ENCODE measurements at regions not wholly inside any gene's neighbourhood (a gene's known extent, or its start where the extent isn't known, plus 50 kb on each side); places are given as distances from the start of the nearest gene placed in this dataset.
"Not testable (repeated sequence)": the region's sequence is repeated elsewhere in the genome, so short reads cannot be mapped to it uniquely, and the experiment has no call there.

DNA sequence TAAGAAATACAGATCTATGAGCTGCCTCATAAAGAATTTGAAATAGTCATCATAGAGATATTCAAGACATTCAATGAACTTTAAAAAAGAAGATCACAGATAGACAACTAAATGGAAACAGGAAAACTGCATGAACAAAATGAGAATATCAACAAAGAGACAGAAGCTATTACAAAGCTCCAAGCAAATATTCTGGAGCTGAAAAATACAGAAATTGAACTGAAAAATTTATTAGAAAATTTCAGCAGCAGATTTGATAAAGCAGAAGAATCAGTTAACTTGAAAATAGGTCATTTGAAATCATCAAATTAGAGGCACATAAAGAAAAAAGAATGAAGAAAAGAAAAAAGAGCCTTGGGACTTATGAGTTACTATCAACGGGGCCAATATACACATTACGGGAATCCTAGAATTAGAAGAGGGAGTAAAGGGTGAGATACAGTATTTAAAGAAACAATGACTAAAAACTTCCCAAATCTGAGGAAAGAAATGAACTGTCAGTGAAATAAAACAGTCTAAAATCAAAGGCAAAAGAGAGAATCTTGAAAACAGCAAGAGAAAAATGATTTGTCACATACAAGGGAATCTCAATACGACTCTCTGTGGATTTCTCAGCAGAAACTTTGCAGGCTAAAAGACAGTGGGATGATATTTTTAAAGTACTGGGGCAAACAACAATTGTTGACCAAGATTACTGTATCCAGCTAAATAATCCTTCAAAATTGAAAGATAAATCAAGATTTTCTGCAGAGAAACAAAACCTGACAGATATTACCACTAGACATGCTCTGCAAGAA is 641.6 kb downstream of the ANKRD50 start:
- no peak for DNase-seq

DNA sequence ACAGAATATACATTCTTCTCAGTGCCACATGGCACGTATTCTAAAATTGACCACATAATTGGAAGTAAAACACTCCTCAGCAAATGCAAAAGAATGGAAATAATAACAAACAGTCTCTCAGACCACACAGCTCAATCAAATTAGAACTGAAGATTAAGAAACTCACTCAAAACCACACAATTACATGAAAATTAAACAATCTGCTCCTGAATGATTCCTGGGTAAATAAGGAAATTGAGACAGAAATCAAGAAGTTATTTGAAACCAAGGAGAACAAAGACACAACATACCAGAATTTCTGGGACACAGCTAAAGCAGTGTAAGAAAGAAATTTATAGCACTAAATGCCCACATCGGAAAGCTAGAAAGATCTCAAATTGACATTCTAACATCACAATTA is 637.3 kb downstream of the ANKRD50 start:
- DNase-seq: not testable (repeated sequence)

DNA sequence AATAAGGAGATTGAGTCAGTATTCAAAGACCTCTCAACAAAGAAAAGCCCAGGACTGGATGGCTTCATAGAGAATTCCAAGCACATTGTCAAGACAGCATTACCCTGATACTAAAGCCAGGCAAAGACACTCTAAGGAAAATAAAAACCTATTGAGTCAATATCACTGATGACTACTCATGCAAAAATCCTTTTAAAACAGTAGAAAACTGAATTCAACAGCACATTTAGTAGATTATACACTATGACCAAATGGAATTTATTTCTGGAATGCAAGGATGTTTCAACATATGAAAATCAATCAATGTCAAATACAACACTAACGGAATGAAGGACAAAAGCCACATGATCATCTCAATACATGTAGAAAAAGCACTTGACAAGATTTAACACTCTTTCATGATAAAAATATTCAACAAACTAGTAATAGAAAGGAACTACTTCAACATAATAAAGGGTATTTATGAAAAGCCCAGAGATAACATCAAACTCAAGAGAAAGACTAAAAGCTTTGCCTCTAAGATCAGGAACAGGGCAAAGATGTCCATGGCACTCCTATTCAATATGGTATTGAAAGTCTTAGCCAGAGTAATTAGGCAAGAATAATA is 633.3 kb downstream of the ANKRD50 start:
- no peak for DNase-seq

DNA sequence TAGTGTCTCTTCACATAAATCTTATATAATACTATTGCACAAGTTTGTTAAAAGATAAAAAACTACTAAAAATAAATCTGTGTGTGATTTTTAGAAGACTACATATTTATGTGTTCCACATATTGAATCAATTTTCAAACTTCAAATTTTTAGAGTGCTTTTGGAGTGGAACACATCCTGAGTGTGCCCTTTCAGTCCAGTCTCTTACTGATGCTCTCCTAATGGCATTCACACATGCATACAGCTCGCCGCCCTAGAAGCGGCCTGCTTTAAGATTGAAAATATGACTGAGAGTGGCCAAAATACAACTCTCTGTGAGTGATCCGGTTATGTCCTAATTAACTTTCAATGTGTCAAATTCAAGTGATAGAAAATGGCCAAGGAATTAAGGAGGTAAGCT is 628.8 kb downstream of the ANKRD50 start:
- DNase-seq: no peak

DNA sequence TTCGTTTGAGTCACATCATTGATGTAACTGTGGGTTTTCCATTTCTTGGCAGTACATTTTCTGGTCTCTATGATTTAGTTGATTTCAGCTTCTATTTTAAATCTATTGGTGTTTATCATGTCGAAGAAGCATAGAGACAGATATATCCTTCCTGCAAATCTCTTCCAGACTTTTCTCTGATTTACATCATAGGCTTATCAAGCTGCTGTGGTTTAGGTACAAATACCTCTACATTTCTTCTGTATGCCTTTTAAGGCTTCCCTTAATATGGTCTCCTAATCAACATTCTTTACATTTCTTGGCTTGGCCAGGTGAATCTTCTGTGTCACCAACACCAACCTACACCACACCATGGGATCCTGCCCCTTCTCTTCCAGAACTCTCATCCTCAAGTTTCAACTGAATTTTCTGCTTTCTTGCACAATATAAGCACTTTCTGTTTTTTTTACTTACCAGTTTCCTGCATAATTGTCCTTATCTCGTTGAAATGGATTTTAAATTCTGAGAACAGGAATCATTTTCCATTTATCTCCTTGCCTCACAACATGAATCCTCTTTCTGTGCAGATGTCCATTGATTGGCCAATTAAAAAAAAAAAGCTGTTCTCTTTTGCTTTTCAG is 626.9 kb downstream of the ANKRD50 start:
- no peak for DNase-seq

DNA sequence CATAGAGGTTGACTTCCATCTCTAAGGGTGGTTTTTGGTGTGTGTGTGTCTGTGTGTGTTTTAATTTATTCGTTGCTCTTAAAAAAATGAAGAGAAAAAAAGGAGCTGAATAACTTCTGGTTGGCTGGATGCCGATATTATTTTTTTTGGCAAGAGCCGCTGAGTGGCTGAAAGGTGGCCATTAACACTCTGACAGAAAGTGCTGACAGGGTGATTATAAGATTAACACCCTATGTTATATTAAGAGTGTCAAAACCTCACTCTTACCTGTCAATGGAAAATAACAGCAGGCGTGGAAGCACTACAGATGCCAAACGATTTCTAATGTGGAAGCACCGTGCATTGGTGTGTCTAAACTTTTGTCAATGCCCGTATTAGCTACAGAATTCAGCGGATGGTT is 622.5 kb downstream of the ANKRD50 start:
- no peak for DNase-seq

DNA sequence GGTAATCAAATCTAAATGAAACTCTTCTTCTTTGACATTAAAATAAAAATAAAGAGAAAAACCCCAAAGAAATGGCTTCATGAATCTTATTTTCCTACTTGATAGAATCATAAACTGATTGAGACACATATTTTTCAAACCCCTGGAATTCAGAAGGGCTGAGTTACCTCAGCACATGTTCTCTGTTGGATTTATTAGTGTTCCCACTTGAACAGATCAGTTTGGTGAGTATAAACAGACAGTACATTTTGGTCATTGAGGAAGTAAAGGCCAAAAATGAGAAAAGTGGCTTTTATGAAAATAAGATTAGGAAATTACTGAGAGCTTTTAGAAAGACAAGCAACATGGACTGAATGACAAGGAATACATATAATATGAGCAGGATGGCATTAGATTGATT is 620.4 kb downstream of the ANKRD50 start:
- DNase-seq: no peak

DNA sequence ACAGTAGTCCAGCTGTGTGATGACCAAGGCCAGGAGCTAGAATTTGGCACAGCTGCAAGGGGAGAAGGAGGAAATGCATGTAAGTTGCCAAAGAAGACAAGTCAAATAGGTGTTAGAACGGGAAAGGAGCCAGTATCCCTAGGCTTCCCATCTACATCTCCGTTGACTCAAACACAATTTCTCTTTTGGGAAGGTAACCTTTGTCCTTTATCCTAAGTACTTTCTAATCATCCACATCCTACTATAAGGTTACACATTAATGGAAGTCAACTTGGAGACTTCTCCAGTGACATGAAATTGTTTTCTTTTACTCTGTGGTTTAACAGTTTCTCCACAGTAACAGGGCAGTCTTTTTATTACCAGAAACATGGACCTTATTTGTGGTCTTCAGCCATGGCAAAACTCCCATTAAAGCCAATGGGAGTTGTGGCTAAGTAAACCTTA is 620.0 kb downstream of the ANKRD50 start:
- no peak for DNase-seq

DNA sequence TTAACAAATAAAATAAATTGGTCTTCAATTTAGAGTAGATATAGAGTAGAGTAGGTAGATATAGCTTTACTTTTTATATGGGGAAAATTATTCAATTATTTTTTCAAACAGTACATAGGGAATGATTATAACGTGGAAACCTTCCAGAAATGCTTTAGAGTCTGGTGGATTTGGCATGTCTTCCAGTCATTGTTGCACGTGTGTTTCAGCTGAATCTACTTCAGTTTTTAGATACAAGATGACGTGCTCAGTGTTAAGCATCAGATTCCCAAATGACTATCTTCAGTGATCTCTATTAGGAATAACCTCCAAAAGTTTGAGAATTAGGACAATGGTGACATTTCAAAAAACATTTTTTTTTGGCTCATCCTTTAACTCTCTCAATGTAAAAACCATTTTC is 616.9 kb downstream of the ANKRD50 start:
- no peak for DNase-seq

DNA sequence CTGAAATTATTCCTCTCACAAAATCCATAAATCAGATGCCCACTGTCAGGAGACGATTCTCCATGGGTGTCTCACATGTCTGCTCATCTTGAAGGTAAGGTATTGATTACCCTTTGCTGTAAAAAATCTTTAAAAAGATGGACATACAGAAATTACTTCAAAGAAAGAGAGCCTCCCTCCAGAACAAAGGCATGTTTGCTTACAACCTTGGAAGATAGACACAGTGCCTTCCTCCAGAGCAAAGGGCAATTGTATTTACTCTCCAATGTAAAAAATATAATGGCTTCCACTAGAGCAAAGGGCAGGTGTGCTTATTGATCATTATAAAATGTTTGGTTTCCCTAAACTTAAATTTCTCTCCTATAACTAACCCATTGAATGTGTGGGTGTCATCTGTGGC is 616.2 kb downstream of the ANKRD50 start:
- no peak for DNase-seq

DNA sequence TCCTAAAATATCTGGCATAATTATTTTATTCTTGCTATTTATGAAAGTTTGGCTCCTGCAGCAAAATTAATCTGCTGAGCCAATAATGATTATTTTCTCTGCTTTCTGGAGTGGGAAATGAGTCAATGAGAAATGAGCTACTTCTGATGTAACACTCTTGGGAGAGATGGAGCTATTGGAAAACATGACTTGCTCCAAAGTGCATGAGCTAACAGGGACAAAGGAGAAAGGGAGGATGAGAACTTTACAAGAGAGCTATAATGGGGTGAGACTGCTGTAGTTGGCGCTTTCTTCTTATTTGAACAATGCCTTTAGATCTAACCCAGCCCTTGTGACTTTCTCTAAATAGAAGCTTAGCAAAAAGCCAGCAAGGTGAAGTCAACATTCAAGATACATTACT is 615.1 kb downstream of the ANKRD50 start:
- no peak for DNase-seq

DNA sequence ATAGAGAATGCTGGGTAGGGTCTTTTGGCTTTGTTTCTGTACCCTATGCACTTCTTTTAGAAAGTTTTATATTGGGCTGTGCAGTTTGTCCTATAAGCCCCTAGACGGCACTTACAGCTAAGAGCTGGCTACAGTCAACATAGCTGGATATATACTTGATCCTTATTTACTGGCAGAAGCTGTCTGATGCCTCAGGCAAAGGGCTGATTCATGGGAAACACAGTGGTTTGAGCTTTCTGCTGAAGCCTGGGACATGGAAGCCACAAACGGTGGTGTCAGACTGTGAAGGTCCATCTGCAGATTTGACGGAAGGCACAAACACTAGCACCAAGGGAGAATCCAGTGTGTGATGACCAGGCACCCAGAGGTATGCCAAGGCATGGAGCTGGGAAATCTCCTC is 608.4 kb downstream of the ANKRD50 start:
- no peak for DNase-seq

DNA sequence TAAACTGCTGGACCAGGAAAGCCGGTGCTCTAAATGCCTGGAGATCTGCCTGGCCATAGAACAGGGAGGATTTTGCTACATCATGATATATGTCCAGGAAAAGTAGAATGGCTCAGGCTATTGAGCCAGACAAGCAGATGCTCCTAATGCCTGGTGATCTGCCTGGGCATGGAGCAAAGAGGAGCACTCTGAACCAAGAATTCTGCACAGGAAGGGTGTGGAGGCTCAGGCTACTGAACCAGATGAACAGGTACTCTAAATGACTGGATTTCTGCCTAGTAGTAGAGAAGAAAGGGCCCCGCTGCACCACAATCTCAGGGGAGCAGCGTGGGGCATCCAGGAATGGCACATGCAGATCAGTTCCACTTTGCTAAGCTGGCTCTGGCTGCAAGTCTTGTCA is 607.9 kb downstream of the ANKRD50 start:
- DNase-seq: no peak

DNA sequence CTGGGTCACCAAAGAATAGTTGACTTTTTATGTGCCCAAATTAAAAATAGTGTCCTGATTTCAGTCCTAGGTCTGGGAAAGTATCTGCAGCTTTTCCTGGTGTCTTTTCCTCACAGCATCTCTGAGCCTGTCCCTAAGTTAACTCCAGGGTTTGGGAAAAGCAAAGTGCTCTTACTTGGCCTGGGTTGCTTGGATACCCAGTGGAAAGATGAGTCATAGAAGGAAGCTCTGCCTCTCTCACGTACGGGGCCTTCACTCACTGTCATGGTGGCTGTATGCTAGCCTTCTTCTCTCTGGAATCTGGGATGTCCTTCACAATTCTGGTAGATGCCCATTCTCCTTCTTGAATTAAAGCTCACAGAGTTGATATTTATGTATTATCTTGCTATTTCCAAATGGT is 607.3 kb downstream of the ANKRD50 start:
- no peak for DNase-seq

DNA sequence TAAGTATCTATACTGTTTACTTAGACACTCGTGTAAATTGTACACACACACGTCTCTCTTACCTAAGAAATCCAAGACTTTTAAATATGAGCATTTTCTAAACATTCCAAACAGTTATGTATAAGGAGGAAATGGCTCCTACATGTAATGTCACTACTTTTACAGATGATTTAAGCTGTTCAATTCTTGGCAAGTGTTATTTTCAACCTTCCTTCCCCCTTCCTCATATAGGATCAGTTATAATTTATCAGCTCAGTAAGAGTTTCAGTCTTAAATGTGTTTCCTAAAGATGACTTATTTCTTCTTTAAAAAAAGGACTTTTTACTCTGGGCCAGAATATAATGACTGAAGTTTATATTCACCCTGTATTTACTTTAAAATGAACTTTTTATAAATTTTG is 601.1 kb downstream of the ANKRD50 start:
- no peak for DNase-seq

DNA sequence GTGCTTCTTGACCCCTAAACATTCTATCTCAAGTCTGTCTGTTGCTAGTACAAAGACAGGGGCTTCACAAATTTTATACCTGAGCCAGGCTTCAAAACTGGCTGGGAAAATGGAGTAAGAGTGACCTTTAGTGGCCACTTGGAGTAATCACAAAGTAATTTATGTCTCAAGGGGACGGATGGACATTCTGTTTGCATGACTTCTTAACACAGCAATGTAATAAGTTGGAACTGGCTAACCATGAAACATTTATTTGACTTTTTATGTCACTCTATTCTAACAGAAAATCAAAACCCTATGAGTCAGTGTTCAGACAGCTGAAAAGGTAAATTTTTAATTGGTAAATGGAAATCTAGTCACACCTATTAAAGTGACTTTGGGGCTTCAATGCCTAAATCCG is 600.6 kb downstream of the ANKRD50 start:
- DNase-seq: no peak

DNA sequence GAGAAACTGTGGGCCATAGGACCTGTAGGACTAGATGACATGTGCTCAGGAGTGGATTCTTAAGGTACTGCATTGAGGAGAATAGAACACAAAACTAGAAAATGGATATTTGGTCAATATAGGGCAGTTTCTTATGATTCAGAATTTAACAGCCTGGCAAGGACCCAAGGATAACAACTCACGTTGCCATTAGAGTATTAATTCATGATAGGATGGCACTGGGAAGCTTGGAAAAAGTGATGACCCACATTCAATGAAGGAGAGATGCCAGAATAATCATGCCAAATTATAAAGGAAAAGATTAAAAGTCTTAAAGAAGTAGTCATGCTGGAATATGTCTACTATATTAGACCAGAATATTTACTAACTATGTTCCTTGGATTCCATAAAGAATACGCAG is 594.5 kb downstream of the ANKRD50 start:
- no peak for DNase-seq

DNA sequence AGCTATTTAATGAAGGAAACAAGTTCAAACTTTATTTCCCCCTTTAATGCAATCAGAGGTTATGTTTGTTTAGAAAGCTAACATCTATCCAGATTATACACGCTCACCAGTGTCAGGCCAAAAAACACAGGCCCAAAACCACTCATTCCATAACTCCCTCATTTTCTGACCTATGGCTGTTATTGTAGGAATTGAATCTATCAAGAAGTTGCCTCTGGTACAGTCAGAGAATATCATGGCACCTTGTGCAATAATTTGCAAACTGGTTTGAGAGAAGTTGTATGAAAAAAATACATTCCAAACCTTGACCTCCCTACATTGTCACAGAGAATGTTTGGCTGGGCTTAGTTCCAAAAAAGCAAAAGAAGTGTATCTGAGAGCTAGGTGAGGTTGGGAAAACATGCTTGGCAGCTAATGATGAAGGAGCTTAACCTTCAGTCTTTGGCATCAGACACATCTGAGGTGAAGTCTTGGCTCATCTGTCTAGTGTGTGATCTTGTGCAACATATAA is 591.0 kb downstream of the ANKRD50 start:
- no peak for DNase-seq

DNA sequence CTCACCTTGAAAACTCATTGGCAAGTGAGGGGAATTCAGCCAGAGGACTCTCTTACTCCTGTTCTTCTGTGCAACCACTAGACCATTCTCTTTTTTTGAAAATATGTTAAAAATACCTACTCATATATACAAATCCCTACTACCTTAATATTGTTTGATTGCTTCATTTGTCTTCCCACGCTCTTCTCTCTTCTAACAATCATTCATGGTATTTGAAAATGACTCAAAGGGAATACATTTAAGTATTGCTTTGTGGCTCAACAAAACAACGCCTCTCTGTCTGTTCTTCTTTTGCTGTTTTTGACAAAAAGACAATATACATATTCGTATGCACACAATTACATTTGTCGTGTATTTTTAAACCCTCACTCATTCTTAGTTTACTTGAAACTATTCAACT is 589.4 kb downstream of the ANKRD50 start:
- DNase-seq: no peak

DNA sequence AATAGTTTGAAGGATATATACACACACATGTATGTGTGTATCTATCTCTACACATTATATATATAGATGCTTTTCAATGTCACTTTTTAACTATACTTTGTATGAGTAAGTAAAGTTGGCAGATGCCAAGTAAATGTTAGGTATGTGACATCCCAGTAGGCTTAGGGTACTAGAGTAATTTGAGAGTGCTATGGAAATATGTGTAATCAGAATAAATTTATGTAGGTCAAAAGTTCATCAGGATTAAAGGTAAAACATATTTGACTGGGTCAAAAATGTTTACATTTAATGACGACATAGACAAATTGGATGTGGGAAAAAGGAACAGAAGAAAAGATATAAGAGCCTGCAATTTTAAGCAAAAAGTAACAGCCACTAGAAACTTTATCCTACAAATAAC is 588.8 kb downstream of the ANKRD50 start:
- no peak for DNase-seq

DNA sequence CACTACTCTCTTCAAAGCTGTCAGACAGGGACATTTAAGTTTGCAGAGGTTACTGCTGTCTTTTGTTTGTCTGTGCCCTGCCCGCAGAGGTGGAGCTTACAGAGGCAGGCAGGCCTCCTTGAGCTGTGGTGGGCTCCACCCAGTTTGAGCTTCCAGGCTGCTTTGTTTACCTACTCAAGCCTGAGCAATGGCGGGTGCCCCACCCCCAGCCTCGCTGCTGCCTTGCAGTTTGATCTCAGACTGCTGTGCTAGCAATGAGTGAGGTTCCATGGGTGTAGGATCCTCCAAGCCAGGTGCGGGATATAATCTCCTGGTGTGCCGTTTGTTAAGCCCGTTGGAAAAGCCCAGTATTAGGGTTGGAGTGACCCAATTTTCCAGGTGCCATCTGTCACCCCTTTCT is 581.2 kb downstream of the ANKRD50 start:
- not testable (repeated sequence) for DNase-seq

DNA sequence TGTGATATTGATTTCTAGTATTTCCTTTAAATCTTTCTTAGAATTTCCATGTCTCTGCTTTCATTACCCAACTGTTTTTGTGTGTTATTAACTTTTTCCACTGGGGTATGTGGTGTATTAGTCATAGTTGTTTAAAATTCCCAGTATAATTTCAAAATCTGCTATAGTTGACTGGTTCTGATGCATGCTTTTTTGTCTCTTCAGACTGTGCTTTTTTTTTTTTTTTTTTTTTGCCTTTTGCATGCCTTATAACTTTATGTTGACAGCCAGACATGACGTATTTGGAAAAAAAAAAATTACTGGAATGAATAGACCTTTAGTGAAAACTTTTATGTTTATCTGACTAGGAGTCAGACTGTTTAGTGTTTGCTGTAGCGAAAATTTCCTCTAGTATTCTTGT is 580.4 kb downstream of the ANKRD50 start:
- no peak for DNase-seq

DNA sequence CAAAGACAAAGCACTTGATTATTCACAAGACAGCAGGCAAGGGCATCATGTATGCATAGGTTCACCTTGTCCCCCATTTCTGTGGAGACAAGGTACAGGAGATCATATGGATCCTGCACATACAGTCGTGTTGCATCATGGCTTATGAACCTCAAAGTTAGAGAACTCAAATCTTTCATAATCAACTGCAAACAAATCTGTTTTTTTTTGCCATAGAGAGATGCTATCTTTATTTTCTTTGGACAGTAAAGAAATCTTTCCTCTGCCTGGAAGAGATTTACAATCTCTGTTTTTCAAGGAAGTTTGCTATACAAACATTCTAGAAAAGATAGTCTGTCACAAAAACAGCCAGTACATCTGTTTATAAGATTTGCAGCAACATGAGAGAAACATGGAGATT is 578.8 kb downstream of the ANKRD50 start:
- DNase-seq: no peak

DNA sequence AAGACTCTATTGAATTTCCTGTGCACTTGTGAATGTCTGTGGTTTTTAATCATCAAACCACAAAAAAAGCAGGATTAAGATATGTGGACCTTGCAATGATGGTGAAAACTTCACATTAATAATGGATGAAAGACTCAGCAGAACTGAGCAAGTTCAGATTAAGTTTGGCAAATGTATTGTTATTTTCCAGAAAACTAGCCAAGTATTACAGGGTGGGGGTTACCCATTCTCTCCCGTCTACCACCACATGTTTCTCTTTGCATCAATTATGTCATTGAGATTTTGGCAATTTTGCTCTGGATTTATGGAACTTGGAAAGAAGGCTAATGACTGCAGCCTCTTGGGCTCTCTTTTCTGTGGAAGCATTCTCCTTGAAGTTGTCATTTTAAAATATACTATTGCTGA is 577.1 kb downstream of the ANKRD50 start:
- no peak for DNase-seq

Data from effector CD4-positive, alpha-beta T cell (primary cell).